Calu3 (cell line): ENCODE measurements at regions not wholly inside any gene's neighbourhood (a gene's known extent, or its start where the extent isn't known, plus 50 kb on each side); places are given as distances from the start of the nearest gene placed in this dataset.

ENCODE experiments used
- BruUV-seq: library from RNA; stranded (reverse); fragments of 400-500 nt; replicated peaks from 2 replicates; lab custom pipeline; 2021; lab: Mats Ljungman, UMichigan
- CTCF ChIA-PET: fragments of 300-600 bp; sonication (Branson Sonifier 250); formaldehyde crosslinking; loops from one replicate; lab custom pipeline; 2022; ENCODE audit warnings: antibody characterized with exemption; lab: Charles Lee
- DNase-seq: peaks from one replicate; pipeline ENCODE4 v3.0.0; 2022
- H3K27ac Mint-ChIP-seq: one replicate; pipeline ENCODE4 v1.8.0; 2022; ENCODE audit warnings: mixed read lengths; ENCODE audit not compliant: unreplicated experiment
- H3K27me3 Mint-ChIP-seq: one replicate; pipeline ENCODE4 v1.8.0; 2022; ENCODE audit warnings: mixed read lengths; ENCODE audit not compliant: unreplicated experiment
- H3K36me3 Mint-ChIP-seq: one replicate; pipeline ENCODE4 v1.8.0; 2022; ENCODE audit warnings: mild to moderate bottlenecking, moderate library complexity, mixed read lengths; ENCODE audit not compliant: insufficient read depth, unreplicated experiment
- H3K4me1 Mint-ChIP-seq: one replicate; pipeline ENCODE4 v1.8.0; 2022; ENCODE audit warnings: mild to moderate bottlenecking, low read depth, mixed read lengths; ENCODE audit not compliant: unreplicated experiment
- H3K4me3 Mint-ChIP-seq: one replicate; pipeline ENCODE4 v1.8.0; 2022; ENCODE audit warnings: mild to moderate bottlenecking, low read depth, moderate library complexity, mixed read lengths; ENCODE audit not compliant: unreplicated experiment
- H3K9me3 Mint-ChIP-seq: one replicate; pipeline ENCODE4 v1.8.0; 2022; ENCODE audit warnings: low read depth, mixed read lengths; ENCODE audit not compliant: unreplicated experiment
- intact Hi-C: fragments of 100-400 bp; cut with micrococcal nuclease; formaldehyde crosslinking; loops from one replicate; pipeline ENCODE4 v1.10.0; 2022; ENCODE audit not compliant: unreplicated experiment
- TF ChIP-seq, protein P1 (sequence below): fragments of 200-600 bp; IDR thresholded peaks from one replicate; pipeline ENCODE4 v1.8.0; 2022; ENCODE audit warnings: antibody characterized with exemption; ENCODE audit not compliant: unreplicated experiment

DNA sequence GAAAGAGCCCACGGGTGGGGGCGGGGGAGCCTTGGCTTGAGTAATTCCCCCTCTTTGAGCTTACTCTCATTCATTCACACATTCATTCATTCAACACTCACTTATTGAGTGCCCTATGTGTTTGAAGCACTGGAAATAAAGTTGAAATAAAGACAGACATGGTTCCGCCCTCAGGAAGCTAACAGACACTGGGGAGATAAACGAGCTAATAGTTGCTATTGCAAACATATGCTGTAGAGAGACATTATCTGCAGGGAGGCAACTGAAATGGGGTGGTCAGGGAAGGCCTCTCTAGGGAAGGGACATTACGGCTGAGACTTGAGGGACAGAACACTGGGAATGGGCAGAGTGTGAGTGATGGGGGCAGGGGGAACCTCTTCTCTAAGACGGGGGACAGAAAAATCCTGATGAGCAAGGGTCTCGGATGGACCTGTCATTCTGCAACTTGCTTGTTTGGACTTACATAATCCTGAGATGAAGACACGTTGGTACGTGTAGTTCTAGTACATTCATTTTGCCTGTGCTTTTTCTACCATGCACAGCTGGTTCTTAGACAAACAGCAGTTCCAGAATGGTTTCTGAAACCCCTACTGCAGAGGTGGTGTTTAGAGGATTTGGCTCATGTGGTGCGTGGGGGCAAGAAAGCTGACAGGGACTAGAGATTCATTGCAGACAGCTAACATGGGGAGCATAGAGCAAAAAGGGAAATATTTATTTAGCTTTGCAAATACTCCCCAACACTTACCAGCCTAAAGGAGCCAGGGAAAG, 71.1 kb upstream of the BLCAP start:
- CTCF ChIA-PET, result interaction anchor here (1.0 kb wide), 1 partner anchor 11 kb away, joined by 4 read pairs; no protein-coding TSS in a partner anchor
- no peaks in the 10 kb centered on the region for H3K4me1 Mint-ChIP-seq
- H3K36me3 Mint-ChIP-seq, result no peaks in the 10 kb centered on the region
- BruUV-seq, result no TSS peak
- intact Hi-C loops, result no loop called here
- no peak overlapping the region for H3K4me3 Mint-ChIP-seq
- TF ChIP-seq, protein P1, sequence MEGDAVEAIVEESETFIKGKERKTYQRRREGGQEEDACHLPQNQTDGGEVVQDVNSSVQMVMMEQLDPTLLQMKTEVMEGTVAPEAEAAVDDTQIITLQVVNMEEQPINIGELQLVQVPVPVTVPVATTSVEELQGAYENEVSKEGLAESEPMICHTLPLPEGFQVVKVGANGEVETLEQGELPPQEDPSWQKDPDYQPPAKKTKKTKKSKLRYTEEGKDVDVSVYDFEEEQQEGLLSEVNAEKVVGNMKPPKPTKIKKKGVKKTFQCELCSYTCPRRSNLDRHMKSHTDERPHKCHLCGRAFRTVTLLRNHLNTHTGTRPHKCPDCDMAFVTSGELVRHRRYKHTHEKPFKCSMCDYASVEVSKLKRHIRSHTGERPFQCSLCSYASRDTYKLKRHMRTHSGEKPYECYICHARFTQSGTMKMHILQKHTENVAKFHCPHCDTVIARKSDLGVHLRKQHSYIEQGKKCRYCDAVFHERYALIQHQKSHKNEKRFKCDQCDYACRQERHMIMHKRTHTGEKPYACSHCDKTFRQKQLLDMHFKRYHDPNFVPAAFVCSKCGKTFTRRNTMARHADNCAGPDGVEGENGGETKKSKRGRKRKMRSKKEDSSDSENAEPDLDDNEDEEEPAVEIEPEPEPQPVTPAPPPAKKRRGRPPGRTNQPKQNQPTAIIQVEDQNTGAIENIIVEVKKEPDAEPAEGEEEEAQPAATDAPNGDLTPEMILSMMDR, result no peak
- no peak for DNase-seq
- peaks cover 91% of the 10 kb centered on the region for H3K27me3 Mint-ChIP-seq
- H3K9me3 Mint-ChIP-seq, result no peaks in the 10 kb centered on the region
- no peak overlapping the region for H3K27ac Mint-ChIP-seq

DNA sequence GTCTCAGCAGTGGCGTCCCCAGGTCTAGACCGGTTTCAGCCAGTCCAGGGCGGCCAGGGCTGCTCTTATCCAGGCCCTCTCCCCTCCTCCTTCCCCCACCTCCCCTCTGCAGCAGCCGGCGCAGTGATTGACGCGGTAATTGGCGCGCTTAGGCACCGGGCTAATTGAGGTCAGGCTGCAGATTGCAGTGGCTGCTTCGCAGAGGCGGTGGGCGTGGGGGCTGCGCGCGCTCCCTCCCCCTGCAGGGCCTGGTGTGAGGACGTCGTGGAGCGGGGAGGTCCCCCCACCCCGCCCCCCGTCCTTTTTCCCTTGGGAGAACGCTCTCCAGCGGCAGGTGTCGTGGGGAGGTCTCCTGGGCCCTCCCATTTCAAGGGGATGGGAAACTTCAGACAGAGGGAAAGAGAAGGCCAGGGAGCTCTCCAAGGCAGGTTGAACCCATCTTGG, 70.4 kb upstream of the BLCAP start:
- no peak for DNase-seq
- H3K4me3 Mint-ChIP-seq, result no peak overlapping the region
- TF ChIP-seq, protein P1, result no peak
- peaks cover 91% of the 10 kb centered on the region for H3K27me3 Mint-ChIP-seq
- H3K36me3 Mint-ChIP-seq, result no peaks in the 10 kb centered on the region
- H3K4me1 Mint-ChIP-seq, result no peaks in the 10 kb centered on the region
- no TSS peak for BruUV-seq
- H3K9me3 Mint-ChIP-seq, result no peaks in the 10 kb centered on the region
- CTCF ChIA-PET, result interaction anchor here (1.0 kb wide), 1 partner anchor 12 kb away, joined by 4 read pairs; no protein-coding TSS in a partner anchor
- no peak overlapping the region for H3K27ac Mint-ChIP-seq
- intact Hi-C loops, result no loop called here

DNA sequence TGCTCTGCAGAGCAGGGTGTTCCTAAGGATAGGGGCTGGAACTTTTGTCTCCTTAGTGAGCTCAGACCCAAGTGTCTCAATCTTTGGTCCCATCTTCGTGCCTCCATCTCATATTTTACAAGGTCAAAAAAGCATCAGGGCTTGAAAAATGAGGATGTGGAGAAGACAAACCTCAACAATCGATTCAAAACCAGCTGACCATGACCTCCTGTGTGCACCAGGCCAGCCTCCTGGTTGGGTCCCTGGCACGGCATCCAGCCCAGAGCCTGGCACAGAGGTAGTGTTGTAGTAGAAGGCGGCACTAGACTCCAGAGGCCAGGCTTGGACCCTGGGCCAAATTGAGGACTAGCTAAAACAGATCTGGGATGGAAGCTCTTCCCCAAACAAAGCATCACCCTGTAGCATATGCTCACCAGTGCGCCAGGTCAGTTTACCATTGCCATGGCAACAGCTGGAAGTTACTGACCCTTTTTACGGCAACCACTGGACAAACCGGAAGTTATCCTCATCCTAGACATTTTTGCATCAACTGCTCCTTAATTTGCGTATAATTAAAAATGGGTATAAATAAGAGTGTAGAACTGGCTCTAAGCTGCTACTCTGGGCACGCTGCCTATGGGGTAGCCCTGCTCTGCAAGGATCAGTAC, 69.3 kb upstream of the BLCAP start:
- intact Hi-C loops, result no loop called here
- Mint-ChIP-seq H3K4me1 (no peaks in the 10 kb centered on the region), H3K27ac (no peak overlapping the region), H3K4me3 (no peak overlapping the region), H3K9me3 (no peaks in the 10 kb centered on the region), H3K27me3 (peaks cover 91% of the 10 kb centered on the region), H3K36me3 (no peaks in the 10 kb centered on the region)
- BruUV-seq, result no TSS peak
- TF ChIP-seq, protein P1, result no peak
- DNase-seq, result no peak
- CTCF ChIA-PET, result no interaction called here

DNA sequence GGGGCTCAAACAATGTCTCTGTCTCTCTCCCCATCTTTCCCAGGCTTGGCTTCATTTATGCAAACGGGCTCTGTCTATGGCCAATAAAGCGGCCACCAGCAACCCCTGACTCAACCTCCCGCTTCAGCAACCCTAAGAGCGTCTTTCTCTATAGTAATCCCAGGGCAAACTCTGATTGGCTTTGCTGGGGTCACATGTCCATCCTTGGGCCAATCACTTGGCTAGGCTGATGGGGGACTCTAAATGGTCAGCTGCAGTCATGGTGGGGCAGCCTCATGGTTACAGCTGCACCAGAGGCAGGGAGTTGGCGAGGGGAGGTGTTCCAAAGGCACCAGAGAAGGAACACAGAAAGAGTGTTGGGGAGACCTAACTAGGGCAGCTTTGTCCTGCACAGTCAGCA, 68.5 kb upstream of the BLCAP start:
- CTCF ChIA-PET, result no interaction called here
- Mint-ChIP-seq H3K4me3 (no peak overlapping the region), H3K9me3 (no peaks in the 10 kb centered on the region), H3K4me1 (no peaks in the 10 kb centered on the region), H3K27me3 (peaks cover 91% of the 10 kb centered on the region), H3K36me3 (no peaks in the 10 kb centered on the region), H3K27ac (no peak overlapping the region)
- BruUV-seq, result no TSS peak
- TF ChIP-seq, protein P1, result no peak
- DNase-seq, result no peak
- intact Hi-C loops, result no loop called here
